Immature natural killer cell (primary cell): ENCODE measurements at regions not wholly inside any gene's neighbourhood (a gene's known extent, or its start where the extent isn't known, plus 50 kb on each side); places are given as distances from the start of the nearest gene placed in this dataset.

Experiments used
- DNase-seq, 3 donors: peaks; one replicate each; pipeline ENCODE4 v3.0.0; 2022; ENCODE audit warnings: mixed read lengths in 1 of 3
- H3K27ac Mint-ChIP-seq, 6 donors: one replicate each; pipeline ENCODE4 v1.8.0; 2020; ENCODE audit warnings: mixed read lengths in 6 of 6, mild to moderate bottlenecking in 5 of 6, inconsistent platforms in 4 of 6, moderate library complexity in 3 of 6
- H3K27me3 Mint-ChIP-seq, 3 donors: one replicate each; pipeline ENCODE4 v1.8.0; 2020 to 2021; ENCODE audit warnings: low read depth in 3 of 3, mild to moderate bottlenecking in 3 of 3, mixed read lengths in 3 of 3, moderate library complexity in 3 of 3, inconsistent platforms in 1 of 3
- H3K36me3 Mint-ChIP-seq, 3 donors: one replicate each; pipeline ENCODE4 v1.8.0; 2020; ENCODE audit warnings: mixed read lengths in 3 of 3, inconsistent platforms in 2 of 3, mild to moderate bottlenecking in 2 of 3
- H3K4me1 Mint-ChIP-seq, 2 donors: one replicate each; pipeline ENCODE4 v1.8.0; 2020; ENCODE audit warnings: inconsistent platforms in 2 of 2, mild to moderate bottlenecking in 2 of 2, mixed read lengths in 2 of 2, moderate library complexity in 1 of 2
- H3K4me3 Mint-ChIP-seq, 5 donors: one replicate each; pipeline ENCODE4 v1.8.0; 2020; ENCODE audit warnings: mild to moderate bottlenecking in 5 of 5, mixed read lengths in 5 of 5, inconsistent platforms in 3 of 5, moderate library complexity in 3 of 5
- H3K9me3 Mint-ChIP-seq, 6 donors: one replicate each; pipeline ENCODE4 v1.8.0; 2020; ENCODE audit warnings: mild to moderate bottlenecking in 6 of 6, mixed read lengths in 6 of 6, inconsistent platforms in 4 of 6, moderate library complexity in 3 of 6

DNA sequence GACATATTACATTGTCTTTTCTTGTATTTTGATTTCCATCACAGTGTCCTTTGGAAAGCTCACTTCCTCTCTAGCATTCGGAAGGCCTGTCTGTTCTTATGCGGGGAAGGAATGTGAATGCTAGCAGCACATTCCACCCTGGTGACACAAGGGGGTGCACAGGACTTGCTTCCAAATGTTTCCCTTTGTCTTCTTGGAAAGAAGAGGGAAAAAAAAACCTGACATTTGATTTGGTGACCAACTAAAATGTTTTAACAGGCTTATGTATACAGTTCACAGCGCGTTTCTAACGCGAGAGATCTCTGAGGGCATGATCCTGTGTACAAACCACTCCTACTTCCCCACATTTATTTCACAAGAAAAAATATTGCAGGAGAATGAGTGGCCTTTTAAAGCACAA, 107.6 kb upstream of the FXR1 start:
- no peak overlapping the region for H3K27ac Mint-ChIP-seq
- H3K36me3 Mint-ChIP-seq, result no peaks in the 10 kb centered on the region
- H3K27me3 Mint-ChIP-seq, result peaks cover 0 to 1% (median 1%) of the 10 kb centered on the region in 3 donors
- H3K4me3 Mint-ChIP-seq, result no peak overlapping the region
- H3K9me3 Mint-ChIP-seq, result no peaks in the 10 kb centered on the region
- no peak for DNase-seq
- no peaks in the 10 kb centered on the region for H3K4me1 Mint-ChIP-seq

DNA sequence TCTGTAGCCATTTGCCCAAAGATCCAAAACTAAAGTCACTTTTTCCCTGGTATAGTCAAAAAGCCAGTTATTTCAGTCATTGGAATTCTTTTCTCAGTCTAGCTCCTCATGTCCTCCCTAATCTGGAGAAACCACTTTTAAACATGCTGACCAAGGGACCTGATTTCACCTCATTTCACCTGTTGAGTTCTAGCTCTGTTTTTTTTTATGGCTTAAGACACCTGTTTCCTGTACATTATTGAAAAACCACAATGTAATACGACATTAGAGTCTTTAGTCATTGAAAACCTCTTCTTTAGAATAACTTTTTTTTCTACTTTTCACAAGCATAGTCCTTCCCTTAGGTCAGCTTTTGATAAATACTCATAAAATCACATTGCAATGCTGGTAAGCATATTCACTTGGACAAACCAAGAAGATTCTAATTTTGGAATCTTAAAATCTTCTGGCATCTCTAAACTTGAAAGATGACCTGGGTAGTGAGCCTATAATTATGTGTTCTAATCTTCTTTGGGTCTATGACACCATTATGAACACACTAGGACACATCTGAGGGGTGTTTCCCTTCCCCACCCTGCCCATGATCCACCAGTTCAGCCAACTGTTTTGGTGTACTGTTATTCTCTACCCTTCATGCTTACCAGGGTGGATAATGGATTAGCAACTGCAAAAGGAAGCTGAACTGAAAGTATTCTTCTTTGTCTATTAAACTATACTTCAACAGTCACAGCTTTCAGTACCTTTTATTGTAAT, 103.5 kb upstream of the FXR1 start:
- no peaks in the 10 kb centered on the region for H3K4me1 Mint-ChIP-seq
- H3K9me3 Mint-ChIP-seq, result peaks cover 0 to 4% (median 0%) of the 10 kb centered on the region in 6 donors

DNA sequence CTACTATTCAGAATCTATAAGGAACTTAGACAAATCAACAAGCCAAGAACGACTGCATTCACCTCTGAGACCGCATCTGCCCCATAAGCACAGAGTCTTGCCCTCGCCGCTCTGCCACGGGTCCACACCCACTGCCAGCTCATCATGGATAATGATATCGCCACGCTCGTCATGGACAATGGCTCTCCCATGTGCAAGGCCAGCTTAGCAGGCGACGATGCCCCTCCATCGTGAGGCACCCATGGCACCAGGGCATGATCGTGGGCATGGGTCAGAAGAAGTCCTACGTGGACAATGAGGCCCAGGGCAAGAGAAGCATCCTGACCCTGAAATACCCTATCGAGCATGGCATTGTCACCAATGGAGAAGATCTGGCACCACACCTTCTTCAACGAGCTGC, 92.1 kb upstream of the FXR1 start:
- H3K36me3 Mint-ChIP-seq, result no peaks in the 10 kb centered on the region
- H3K4me3 Mint-ChIP-seq, result no peak overlapping the region
- H3K27ac Mint-ChIP-seq, result no peak overlapping the region
- H3K9me3 Mint-ChIP-seq, result peaks cover 0 to 2% (median 0%) of the 10 kb centered on the region in 6 donors
- DNase-seq, result no peak
- no peaks in the 10 kb centered on the region for H3K4me1 Mint-ChIP-seq
- peaks cover 0 to 2% (median 2%) of the 10 kb centered on the region in 3 donors for H3K27me3 Mint-ChIP-seq

More for the DNA sequence above, 103.5 kb upstream of the FXR1 start:
- no peak overlapping the region for H3K4me3 Mint-ChIP-seq
- H3K27me3 Mint-ChIP-seq, result peaks cover 0 to 3% (median 0%) of the 10 kb centered on the region in 3 donors
- no peaks in the 10 kb centered on the region for H3K36me3 Mint-ChIP-seq
- H3K27ac Mint-ChIP-seq, result no peak overlapping the region
- no peak for DNase-seq

DNA sequence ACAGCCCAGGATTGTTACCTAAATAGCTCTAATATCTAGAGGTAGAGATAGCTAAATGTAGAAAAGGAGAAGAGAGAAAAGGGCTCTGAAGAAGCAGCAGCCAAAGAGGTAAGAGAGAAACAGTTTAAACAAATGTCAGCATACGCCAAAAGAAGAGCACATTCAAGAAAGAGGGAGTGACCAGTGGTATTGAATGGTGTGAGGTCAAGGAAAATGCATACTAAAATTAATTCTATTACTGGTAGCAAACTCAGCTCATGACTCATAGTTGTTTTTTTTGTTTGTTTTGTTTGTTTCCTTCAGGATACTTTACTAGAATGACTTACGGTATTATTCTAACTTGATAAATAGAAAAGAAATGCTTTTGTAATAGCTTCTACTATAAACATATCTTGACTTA, 86.5 kb upstream of the FXR1 start:
- peaks cover 0 to 3% (median 0%) of the 10 kb centered on the region in 6 donors for H3K9me3 Mint-ChIP-seq
- H3K4me3 Mint-ChIP-seq, result no peak overlapping the region
- H3K27ac Mint-ChIP-seq, result no peak overlapping the region

DNA sequence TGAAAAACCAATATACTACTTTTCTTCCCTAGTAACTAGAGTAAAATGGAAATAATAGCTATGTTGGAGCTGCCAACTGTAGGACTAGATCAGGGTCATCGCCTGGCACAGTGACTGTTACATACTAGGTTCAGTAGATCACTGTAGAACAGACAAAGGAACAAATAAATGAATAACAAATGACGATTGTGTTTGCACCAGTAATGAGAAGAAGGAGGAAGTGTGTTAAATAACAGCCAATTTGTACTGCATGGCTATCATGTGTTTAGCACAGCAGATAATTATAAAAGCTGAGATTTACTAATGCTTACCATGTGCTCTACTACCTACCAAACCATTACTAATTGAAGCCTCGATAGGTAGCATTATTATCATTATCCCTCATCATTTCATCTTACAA, 85.3 kb upstream of the FXR1 start:
- H3K27ac Mint-ChIP-seq, result no peak overlapping the region
- H3K9me3 Mint-ChIP-seq, result peaks cover 0 to 3% (median 0%) of the 10 kb centered on the region in 6 donors
- DNase-seq, result no peak
- H3K36me3 Mint-ChIP-seq, result no peaks in the 10 kb centered on the region
- no peak overlapping the region for H3K4me3 Mint-ChIP-seq
- no peaks in the 10 kb centered on the region for H3K4me1 Mint-ChIP-seq
- peaks cover 0 to 2% (median 2%) of the 10 kb centered on the region in 3 donors for H3K27me3 Mint-ChIP-seq

More for the DNA sequence above, 86.5 kb upstream of the FXR1 start:
- no peaks in the 10 kb centered on the region for H3K36me3 Mint-ChIP-seq
- DNase-seq, result no peak
- peaks cover 0 to 2% (median 2%) of the 10 kb centered on the region in 3 donors for H3K27me3 Mint-ChIP-seq
- H3K4me1 Mint-ChIP-seq, result no peaks in the 10 kb centered on the region

DNA sequence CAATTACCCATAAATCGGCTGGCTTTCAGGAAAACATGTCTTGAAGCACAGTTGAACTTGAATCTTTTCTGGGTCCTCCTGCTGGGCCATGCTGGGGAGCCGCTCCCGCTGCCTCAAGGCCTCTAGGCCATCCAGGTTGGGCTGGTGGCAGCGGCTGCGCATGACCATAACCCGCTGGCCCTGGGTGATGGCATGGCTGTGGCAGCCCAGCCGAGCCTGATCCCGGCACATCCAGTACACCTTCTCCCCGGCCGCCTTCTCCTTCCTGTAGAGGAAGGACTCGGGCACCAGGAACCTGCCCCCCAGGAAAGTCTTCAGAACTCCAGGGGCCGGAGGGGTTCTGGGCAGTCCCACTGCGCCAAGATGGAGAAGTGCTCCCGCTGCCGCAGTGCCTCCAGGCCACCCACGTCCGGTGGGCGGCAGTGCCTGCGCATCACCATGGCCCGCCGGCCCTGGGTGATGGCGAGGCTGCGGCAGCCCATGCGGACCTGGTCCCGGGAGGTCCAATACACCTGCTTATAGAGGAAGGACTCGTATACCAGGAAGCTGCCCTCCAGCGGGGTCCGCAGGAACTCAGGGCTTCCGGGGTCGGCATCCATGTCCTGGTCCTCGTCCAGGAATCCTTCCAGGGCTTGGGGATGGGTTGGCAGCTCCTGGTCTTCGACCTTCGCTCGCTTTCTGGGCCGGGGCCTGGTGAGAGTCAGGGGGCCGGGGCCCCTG, 84.3 kb upstream of the FXR1 start:
- Mint-ChIP-seq H3K4me3 (no peak overlapping the region), H3K9me3 (peaks cover 0 to 3% (median 0%) of the 10 kb centered on the region in 6 donors), H3K4me1 (no peaks in the 10 kb centered on the region), H3K36me3 (no peaks in the 10 kb centered on the region), H3K27me3 (peaks cover 0 to 2% (median 2%) of the 10 kb centered on the region in 3 donors), H3K27ac (no peak overlapping the region)
- no peak for DNase-seq

DNA sequence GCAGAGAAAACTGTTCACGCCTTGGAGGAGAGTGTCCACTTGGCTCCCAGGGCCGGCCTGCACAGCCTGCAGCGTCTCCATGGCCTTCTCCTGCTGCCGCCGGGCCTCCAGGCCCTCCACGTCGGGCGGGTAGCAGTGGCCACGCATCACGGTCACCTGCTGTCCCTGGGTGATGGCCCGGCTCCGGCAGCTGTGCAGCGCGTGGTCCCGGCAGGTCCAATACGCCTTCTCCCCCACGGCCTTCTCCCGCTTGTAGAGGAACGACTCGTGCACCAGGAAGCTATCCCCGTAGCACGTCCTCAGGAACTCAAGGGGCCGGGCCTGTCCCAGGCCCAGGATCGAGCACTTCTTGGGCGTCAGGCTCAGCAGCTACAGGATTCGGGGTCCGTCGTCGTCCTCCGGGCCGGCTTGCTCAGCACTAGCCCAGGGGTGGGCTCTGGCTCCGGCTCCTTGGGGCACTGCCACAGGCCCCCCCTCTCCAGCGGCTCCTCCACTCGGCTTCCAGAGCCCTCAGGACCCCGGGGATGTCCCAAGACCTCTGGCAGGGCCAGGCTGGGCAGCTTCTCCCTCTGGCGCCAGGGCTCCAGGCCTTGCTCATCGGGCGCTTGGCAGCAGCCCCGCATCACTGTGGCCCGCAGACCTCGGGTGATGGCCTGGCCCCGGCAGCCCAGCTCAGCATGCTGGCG, 83.6 kb upstream of the FXR1 start:
- H3K4me1 Mint-ChIP-seq, result no peaks in the 10 kb centered on the region
- no peak overlapping the region for H3K27ac Mint-ChIP-seq
- H3K27me3 Mint-ChIP-seq, result peaks cover 0 to 2% (median 2%) of the 10 kb centered on the region in 3 donors
- DNase-seq, result no peak
- peaks cover 0 to 3% (median 0%) of the 10 kb centered on the region in 6 donors for H3K9me3 Mint-ChIP-seq
- H3K4me3 Mint-ChIP-seq, result no peak overlapping the region
- no peaks in the 10 kb centered on the region for H3K36me3 Mint-ChIP-seq

DNA sequence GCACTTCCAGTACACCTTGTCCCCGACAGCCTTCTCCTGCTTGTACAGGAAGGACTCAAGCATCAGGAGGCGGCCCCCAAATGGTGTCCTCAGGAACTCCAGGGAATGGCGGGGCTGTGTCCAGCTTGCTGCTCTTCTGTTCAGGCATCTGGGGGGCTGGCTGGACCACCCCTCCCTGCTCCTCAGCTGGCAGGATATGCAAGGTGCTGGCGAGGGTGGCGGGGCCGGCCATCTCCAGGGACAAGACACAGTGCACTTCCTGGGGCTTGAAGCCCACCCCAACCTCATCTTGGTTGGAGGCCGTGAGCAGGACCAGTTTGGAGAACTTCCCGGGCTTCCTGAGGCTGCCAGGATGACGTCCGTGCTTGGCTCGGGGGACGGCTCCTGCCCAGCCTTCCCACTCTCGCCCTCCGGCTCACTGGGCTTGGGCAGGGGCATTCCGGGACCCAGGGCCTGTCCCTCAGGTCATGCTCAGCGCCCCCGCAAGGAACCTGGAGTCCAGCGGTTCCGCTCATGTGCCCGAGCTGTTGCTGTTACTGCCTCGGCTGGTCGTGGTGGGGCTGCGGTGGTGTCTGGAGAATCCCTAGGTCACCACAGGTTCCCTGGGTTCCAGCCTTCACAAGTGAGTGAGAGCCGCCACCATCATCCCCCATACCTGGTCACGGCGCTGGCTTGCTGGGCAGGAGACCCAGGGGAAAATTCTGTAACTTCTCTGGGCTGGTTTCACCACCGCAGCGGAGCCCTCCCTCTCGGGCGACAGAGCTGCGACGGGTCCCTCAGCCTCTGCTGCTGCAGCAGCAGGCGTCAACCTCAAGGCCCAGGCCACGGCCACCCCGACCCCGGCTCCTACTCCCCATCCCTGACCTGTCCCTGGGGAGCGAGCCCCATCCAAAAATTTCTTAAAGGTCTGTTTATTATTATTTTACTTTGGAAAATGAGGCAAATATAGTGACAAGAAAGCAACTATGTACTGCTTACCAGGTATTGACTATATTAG, 82.8 kb upstream of the FXR1 start:
- Mint-ChIP-seq H3K27me3 (peaks cover 0 to 2% (median 2%) of the 10 kb centered on the region in 3 donors), H3K4me1 (no peaks in the 10 kb centered on the region), H3K27ac (no peak overlapping the region), H3K4me3 (no peak overlapping the region), H3K36me3 (no peaks in the 10 kb centered on the region), H3K9me3 (peaks cover 0 to 3% (median 0%) of the 10 kb centered on the region in 6 donors)
- DNase-seq, result no peak

DNA sequence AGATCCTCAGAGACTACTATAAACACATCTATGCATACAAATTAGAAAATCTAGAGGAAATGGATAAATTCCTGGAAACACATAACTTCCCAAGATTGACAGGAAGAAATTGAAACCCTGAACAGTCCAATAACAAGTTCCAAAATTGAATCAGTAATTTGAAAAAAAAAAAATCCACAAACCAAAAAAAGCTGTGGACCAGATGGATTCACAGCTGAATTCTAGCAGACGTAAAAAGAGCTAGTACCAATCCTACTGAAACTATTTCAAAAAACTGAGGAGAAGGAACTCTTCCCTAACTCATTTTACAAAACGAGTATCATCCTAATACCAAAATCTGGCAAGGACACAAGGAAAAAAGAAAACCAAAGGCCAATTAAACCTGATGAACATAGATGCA, 77.0 kb upstream of the FXR1 start:
- no peak for DNase-seq
- Mint-ChIP-seq H3K36me3 (no peaks in the 10 kb centered on the region), H3K27me3 (no peaks in the 10 kb centered on the region), H3K9me3 (peaks cover 0 to 6% (median 2%) of the 10 kb centered on the region in 6 donors), H3K27ac (no peak overlapping the region), H3K4me3 (no peak overlapping the region), H3K4me1 (no peaks in the 10 kb centered on the region)

DNA sequence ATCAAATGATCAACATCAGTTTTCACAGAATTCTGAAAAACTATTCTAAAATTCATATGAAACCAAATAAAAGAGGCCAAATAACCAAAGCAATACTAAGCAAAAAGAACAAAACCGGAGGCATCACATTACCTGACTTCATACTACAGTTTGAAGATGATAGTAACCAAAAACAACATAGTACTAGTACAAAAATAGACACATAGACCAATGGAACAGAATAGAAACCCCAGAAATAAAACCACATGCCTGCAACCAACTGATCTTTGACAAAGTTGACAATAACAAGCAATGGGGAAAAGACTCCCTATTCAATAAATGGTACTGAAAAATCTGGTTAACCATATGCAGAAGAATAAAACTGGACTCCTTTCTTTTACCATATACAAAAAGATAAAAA, 75.7 kb upstream of the FXR1 start:
- H3K4me3 Mint-ChIP-seq, result no peak overlapping the region
- no peaks in the 10 kb centered on the region for H3K27me3 Mint-ChIP-seq
- no peak overlapping the region for H3K27ac Mint-ChIP-seq

DNA sequence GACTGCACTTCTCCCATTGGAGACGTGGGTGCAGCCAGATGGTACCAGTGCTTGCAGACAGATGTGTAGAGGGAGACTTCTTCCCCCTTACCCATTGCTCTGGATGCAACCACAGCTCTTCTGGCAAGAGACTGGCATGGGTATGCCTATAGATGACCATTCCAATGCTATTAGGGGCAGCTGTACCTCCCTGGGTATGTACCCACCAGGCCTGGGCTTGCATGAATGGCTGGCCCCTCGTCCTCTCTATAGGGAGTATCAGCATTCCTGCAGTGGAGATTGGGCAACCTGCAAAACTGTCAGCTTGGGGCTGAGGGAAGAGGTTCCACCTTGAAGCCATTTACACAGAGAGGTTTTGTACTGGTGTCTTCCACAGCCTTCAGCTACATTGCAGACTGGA, 57.6 kb upstream of the FXR1 start:
- Mint-ChIP-seq H3K4me1 (no peaks in the 10 kb centered on the region), H3K27me3 (peaks cover 1 to 3% (median 2%) of the 10 kb centered on the region in 3 donors), H3K4me3 (no peak overlapping the region), H3K36me3 (peaks cover 0 to 4% (median 0%) of the 10 kb centered on the region in 3 donors), H3K9me3 (peaks cover 0 to 9% (median 4%) of the 10 kb centered on the region in 6 donors), H3K27ac (no peak overlapping the region)
- no peak for DNase-seq

More for the DNA sequence above, 75.7 kb upstream of the FXR1 start:
- Mint-ChIP-seq H3K9me3 (peaks cover 0 to 7% (median 2%) of the 10 kb centered on the region in 6 donors), H3K4me1 (no peaks in the 10 kb centered on the region), H3K36me3 (no peaks in the 10 kb centered on the region)
- no peak for DNase-seq

DNA sequence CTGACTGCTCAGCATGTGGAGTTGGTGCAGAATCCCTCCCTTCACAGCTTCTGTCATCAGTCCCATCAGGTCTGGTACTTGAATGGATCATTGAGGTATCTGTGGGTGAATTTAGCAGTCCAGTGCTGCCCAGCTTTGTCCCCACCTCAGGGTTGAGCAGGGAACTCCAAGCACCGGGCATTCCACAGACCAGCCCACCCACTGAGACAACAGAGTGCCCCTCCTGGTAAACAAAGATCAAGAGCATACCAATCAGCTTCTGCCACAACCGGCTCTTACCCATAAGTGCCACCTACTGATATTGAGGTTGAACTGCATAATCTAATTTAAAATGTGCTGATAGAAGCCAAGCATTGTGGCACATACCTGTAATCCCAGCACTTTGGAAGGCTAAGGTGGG, 57.1 kb upstream of the FXR1 start:
- peaks cover 0 to 4% (median 0%) of the 10 kb centered on the region in 3 donors for H3K36me3 Mint-ChIP-seq
- H3K9me3 Mint-ChIP-seq, result peaks cover 0 to 9% (median 4%) of the 10 kb centered on the region in 6 donors
- no peak overlapping the region for H3K27ac Mint-ChIP-seq
- no peak overlapping the region for H3K4me3 Mint-ChIP-seq
- H3K27me3 Mint-ChIP-seq, result peaks cover 2 to 3% (median 3%) of the 10 kb centered on the region in 3 donors
- no peak for DNase-seq
- H3K4me1 Mint-ChIP-seq, result no peaks in the 10 kb centered on the region

DNA sequence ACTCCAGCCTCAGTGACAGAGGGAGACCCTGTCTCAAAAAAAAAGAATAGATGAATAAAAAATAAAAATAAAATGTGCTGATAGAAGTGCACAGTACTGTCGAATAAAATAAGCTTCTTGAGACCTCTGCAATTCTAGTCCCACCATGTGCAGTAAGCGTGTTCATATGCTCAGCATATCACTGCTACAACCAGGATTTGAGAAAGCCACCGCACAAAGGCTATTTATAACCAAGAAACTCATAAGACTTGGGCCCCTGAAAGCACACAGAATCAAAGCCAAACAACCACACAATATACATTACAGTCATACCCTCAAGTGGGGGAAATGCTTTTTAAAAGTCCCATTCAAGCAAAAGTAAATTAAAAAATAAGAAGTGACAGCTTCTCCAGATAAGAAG, 56.5 kb upstream of the FXR1 start:
- Mint-ChIP-seq H3K36me3 (peaks cover 0 to 4% (median 0%) of the 10 kb centered on the region in 3 donors), H3K27ac (no peak overlapping the region), H3K4me3 (no peak overlapping the region), H3K9me3 (peaks cover 0 to 9% (median 7%) of the 10 kb centered on the region in 6 donors), H3K27me3 (peaks cover 2 to 3% (median 3%) of the 10 kb centered on the region in 3 donors), H3K4me1 (no peaks in the 10 kb centered on the region)
- DNase-seq, result no peak
